B cell (primary cell): ENCODE measurements at regions not wholly inside any gene's neighbourhood (a gene's known extent, or its start where the extent isn't known, plus 50 kb on each side); places are given as distances from the start of the nearest gene placed in this dataset.

Experiments
- ATAC-seq: fragments of 200-7000 bp; cut with Tn5 transposase; one replicate; pipeline ENCODE4 v1.10.0; 2021; ENCODE audit warnings: low read depth, mild to moderate bottlenecking, moderate number of reproducible peaks, moderate library complexity
- CTCF ChIA-PET: fragments of 350-600 bp; sonication (Branson Sonifier 250); formaldehyde crosslinking; loops from one replicate; lab custom pipeline; 2021; ENCODE audit warnings: antibody characterized with exemption, inconsistent platforms; lab: Charles Lee
- POLR2A ChIA-PET: fragments of 350-600 bp; sonication (Branson Sonifier 250); formaldehyde crosslinking; loops from one replicate; lab custom pipeline; 2021; ENCODE audit warnings: antibody characterized with exemption; lab: Charles Lee
- DNase-seq: peaks from one replicate; pipeline ENCODE4 v3.0.0; 2013
- H2AFZ ChIP-seq: 2 replicates; pipeline ENCODE4 v1.6.1; 2012; ENCODE audit warnings: mild to moderate bottlenecking, low read depth, low read length; ENCODE audit not compliant: insufficient read depth, poor library complexity, severe bottlenecking
- H3K27ac ChIP-seq, 2 donors: 1 replicate in 1 of 2; 2 replicates in 1 of 2; pipeline ENCODE4 v1.5.1; 2012 to 2013; ENCODE audit warnings: low read length in 2 of 2, mild to moderate bottlenecking in 2 of 2, moderate library complexity in 1 of 2
- H3K27me3 ChIP-seq, 4 experiments: fragments of 200-600 bp in 1 of 4; sonication (generic) in 1 of 4; replicated peaks in 1 of 4; 1 replicate in 2 of 4; 2 replicates in 2 of 4; pipeline versions ENCODE4 v1.6.1 to v1.7.0; 2013 to 2016; ENCODE audit warnings: low read length in 3 of 4, mild to moderate bottlenecking in 2 of 4, mixed read lengths in 1 of 4, moderate library complexity in 1 of 4; ENCODE audit not compliant: insufficient read depth in 4 of 4, control insufficient read depth in 3 of 4; ENCODE audit errors: control extremely low read depth in 1 of 4
- H3K36me3 ChIP-seq, 2 experiments: replicated peaks in 1 of 2; 1 replicate in 1 of 2; 2 replicates in 1 of 2; pipeline versions ENCODE4 v1.6.1 to v1.7.1; 2013; ENCODE audit warnings: low read length in 1 of 2; ENCODE audit not compliant: insufficient read depth in 2 of 2, control insufficient read depth in 1 of 2; ENCODE audit errors: control extremely low read depth in 1 of 2, extremely low read depth in 1 of 2
- H3K4me1 ChIP-seq, 2 donors: fragments of 200-600 bp in 1 of 2; sonication (generic) in 1 of 2; 1 replicate in 1 of 2; 2 replicates in 1 of 2; pipeline versions ENCODE4 v1.5.1 to v1.6.1; 2013 to 2017; ENCODE audit warnings: low read length in 2 of 2; ENCODE audit not compliant: control insufficient read depth in 2 of 2, insufficient read depth in 2 of 2
- H3K4me2 ChIP-seq: replicated peaks from 2 replicates; pipeline ENCODE3; 2012; ENCODE audit warnings: mild to moderate bottlenecking, low read depth, low read length; ENCODE audit not compliant: poor library complexity, severe bottlenecking
- H3K4me3 ChIP-seq, 5 experiments: fragments of 200-600 bp in 1 of 5; sonication (generic) in 1 of 5; 1 replicate in 3 of 5; 2 replicates in 2 of 5; pipeline versions ENCODE4 v1.5.1 to v1.7.0; 2011 to 2016; ENCODE audit warnings: low read length in 4 of 5, mild to moderate bottlenecking in 4 of 5, low read depth in 2 of 5, control low read depth in 1 of 5, moderate library complexity in 1 of 5; ENCODE audit not compliant: insufficient read depth in 1 of 5; ENCODE audit errors: control extremely low read depth in 1 of 5, extremely low read depth in 1 of 5
- H3K79me2 ChIP-seq: fragments of 200-600 bp; sonication (generic); one replicate; pipeline ENCODE4 v1.6.0; 2016; ENCODE audit warnings: low read length; ENCODE audit not compliant: control insufficient read depth, insufficient read depth
- H3K9ac ChIP-seq: fragments of 200-600 bp; sonication (generic); 2 replicates; pipeline ENCODE4 v1.6.1; 2017; ENCODE audit warnings: mild to moderate bottlenecking, low read length, moderate library complexity
- H3K9me3 ChIP-seq, 3 donors: one replicate each; pipeline versions ENCODE4 v1.6.1 to v1.7.1; 2013; ENCODE audit warnings: low read length in 2 of 3; ENCODE audit not compliant: control insufficient read depth in 2 of 3, insufficient read depth in 1 of 3; ENCODE audit errors: control extremely low read depth in 1 of 3
- H4K20me1 ChIP-seq: 2 replicates; pipeline ENCODE4 v1.6.0; 2012; ENCODE audit warnings: mild to moderate bottlenecking, low read length; ENCODE audit not compliant: insufficient read depth, control insufficient read depth, poor library complexity, severe bottlenecking
- H3K27ac Mint-ChIP-seq: one replicate; pipeline ENCODE4 v1.8.0; 2021; ENCODE audit warnings: mixed read lengths
- H3K27me3 Mint-ChIP-seq: one replicate; pipeline ENCODE4 v1.8.0; 2021; ENCODE audit warnings: mixed read lengths
- H3K4me1 Mint-ChIP-seq: one replicate; pipeline ENCODE4 v1.8.0; 2021; ENCODE audit warnings: mixed read lengths
- H3K4me3 Mint-ChIP-seq: one replicate; pipeline ENCODE4 v1.8.0; 2021; ENCODE audit warnings: mixed read lengths
- H3K9me3 Mint-ChIP-seq: one replicate; pipeline ENCODE4 v1.8.0; 2022; ENCODE audit warnings: mixed read lengths; ENCODE audit not compliant: insufficient read depth
- EZH2 ChIP-seq: IDR thresholded peaks from 2 replicates; pipeline ENCODE4 v1.6.1; 2012; ENCODE audit warnings: borderline replicate concordance, low read depth, mild to moderate bottlenecking, moderate library complexity, low read length; ENCODE audit not compliant: insufficient read depth, poor library complexity, severe bottlenecking
- WGBS: methylation state at CpG from one replicate; pipeline ENCODE4 v1.1.5; 2013; ENCODE audit warnings: missing lambda C conversion rate; ENCODE audit not compliant: insufficient coverage; 5-methylcytosine and 5-hydroxymethylcytosine counted together
- intact Hi-C: fragments of 100-400 bp; cut with micrococcal nuclease; formaldehyde crosslinking; loops from one replicate; pipeline ENCODE4 v1.10.0; 2022
- TF ChIP-seq, protein P1 (sequence below): fragments of 200-600 bp; IDR thresholded peaks from one replicate; pipeline ENCODE4 v1.8.0; 2022; ENCODE audit warnings: antibody characterized with exemption, mild to moderate bottlenecking

DNA sequence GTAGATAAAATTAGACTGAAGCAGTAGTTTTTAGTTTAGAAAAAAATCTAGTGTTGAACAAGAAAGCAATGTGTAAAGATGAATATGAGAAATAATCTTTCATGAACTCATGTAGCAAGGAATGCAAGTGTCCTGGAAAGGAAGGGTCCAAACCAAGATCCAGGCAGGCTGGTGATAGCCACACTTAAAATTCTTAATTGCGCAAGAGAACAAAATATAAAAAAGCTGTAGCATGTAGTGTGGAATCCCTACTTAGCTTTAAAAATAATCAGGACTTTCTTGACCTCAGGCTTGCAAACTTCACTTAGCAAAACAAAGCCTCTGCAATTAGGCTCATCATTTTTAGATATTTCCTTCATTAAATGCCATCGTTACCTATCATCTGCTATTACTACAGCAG is 2186.1 kb upstream of the RAG2 start:
- H3K27me3 Mint-ChIP-seq: no peaks in the 10 kb centered on the region
- 80% methylated on average over 1 of the region's 2 CpGs for WGBS

DNA sequence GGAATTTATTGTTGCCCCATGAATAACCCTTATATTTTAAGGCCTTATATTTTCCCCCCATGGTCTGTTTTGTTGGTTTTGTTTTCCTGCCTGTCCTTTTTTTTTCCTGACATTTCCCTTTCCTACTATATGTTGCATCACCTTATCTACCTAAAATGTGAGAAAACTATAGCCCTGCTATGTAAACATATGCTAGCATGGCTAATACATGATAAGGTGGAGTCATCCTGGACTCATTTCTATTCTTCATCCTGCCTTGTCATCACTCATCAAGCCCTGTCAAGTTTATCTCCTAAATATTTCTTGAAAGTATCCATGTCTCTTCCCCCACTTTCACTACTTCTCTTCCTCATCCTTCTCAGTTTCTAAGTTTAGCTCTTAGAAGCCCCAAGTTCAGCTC is 2168.8 kb upstream of the RAG2 start:
- no peak for DNase-seq
- CTCF ChIA-PET: no interaction called here
- Histone ChIP-seq H3K4me1 (no peaks in the 10 kb centered on the region), H3K9ac (no peak overlapping the region), H3K79me2 (no peaks in the 10 kb centered on the region), H3K9me3 (peaks cover 0 to 11% (median 0%) of the 10 kb centered on the region in 3 donors), H3K4me3 (no peak overlapping the region), H2AFZ (no peak overlapping the region), H3K27ac (no peak overlapping the region), H3K27me3 (no peaks in the 10 kb centered on the region), H3K36me3 (no peaks in the 10 kb centered on the region), H3K4me2 (no peak overlapping the region), H4K20me1 (no peaks in the 10 kb centered on the region)
- Mint-ChIP-seq H3K27ac (no peak overlapping the region), H3K9me3 (peaks cover 13% of the 10 kb centered on the region), H3K4me1 (no peaks in the 10 kb centered on the region), H3K27me3 (no peaks in the 10 kb centered on the region), H3K4me3 (no peak overlapping the region)
- TF ChIP-seq, protein P1, sequence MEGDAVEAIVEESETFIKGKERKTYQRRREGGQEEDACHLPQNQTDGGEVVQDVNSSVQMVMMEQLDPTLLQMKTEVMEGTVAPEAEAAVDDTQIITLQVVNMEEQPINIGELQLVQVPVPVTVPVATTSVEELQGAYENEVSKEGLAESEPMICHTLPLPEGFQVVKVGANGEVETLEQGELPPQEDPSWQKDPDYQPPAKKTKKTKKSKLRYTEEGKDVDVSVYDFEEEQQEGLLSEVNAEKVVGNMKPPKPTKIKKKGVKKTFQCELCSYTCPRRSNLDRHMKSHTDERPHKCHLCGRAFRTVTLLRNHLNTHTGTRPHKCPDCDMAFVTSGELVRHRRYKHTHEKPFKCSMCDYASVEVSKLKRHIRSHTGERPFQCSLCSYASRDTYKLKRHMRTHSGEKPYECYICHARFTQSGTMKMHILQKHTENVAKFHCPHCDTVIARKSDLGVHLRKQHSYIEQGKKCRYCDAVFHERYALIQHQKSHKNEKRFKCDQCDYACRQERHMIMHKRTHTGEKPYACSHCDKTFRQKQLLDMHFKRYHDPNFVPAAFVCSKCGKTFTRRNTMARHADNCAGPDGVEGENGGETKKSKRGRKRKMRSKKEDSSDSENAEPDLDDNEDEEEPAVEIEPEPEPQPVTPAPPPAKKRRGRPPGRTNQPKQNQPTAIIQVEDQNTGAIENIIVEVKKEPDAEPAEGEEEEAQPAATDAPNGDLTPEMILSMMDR: no peak
- no peak for TF ChIP-seq EZH2
- POLR2A ChIA-PET: no interaction called here
- intact Hi-C loops: no loop called here
- no peak for ATAC-seq

More for the DNA sequence above, 2186.1 kb upstream of the RAG2 start:
- Histone ChIP-seq H3K9me3 (peaks cover 0 to 4% (median 0%) of the 10 kb centered on the region in 3 donors), H2AFZ (no peak overlapping the region), H3K4me2 (no peak overlapping the region), H3K79me2 (no peaks in the 10 kb centered on the region), H4K20me1 (no peaks in the 10 kb centered on the region), H3K27ac (no peak overlapping the region), H3K4me3 (no peak overlapping the region), H3K27me3 (no peaks in the 10 kb centered on the region), H3K36me3 (no peaks in the 10 kb centered on the region), H3K9ac (no peak overlapping the region), H3K4me1 (no peaks in the 10 kb centered on the region)
- TF ChIP-seq EZH2: no peak
- TF ChIP-seq, protein P1: no peak
- ChIA-PET CTCF (no interaction called here), POLR2A (no interaction called here)
- Mint-ChIP-seq H3K27ac (no peak overlapping the region), H3K4me3 (no peak overlapping the region), H3K9me3 (peaks cover 2% of the 10 kb centered on the region), H3K4me1 (no peaks in the 10 kb centered on the region)
- DNase-seq: no peak
- ATAC-seq: no peak
- intact Hi-C loops: no loop called here
